Esophagus muscularis mucosa (tissue), 4 donors: ENCODE measurements at regions not wholly inside any gene's neighbourhood (a gene's known extent, or its start where the extent isn't known, plus 50 kb on each side); places are given as distances from the start of the nearest gene placed in this dataset.

Source experiments
- DNase-seq: peaks from one replicate; pipeline ENCODE4 v3.0.0-alpha.2; 2017; ENCODE audit errors: extremely low spot score
- H3K27ac ChIP-seq, 4 donors: fragments of 200-600 bp; sonication (generic); replicated peaks in 1 of 4; 1 replicate in 3 of 4; 2 replicates in 1 of 4; pipeline ENCODE4 v1.5.1; 2016 to 2019; ENCODE audit warnings: mild to moderate bottlenecking in 1 of 4
- H3K27me3 ChIP-seq, 4 donors: fragments of 200-600 bp; sonication (generic); one replicate each; pipeline versions ENCODE4 v1.5.1 to v1.6.0; 2016 to 2019
- H3K36me3 ChIP-seq, 4 donors: fragments of 200-600 bp; sonication (generic); one replicate each; pipeline ENCODE4 v1.5.1; 2016 to 2019
- H3K4me1 ChIP-seq, 4 donors: fragments of 200-600 bp; sonication (generic); one replicate each; pipeline ENCODE4 v1.5.1; 2016 to 2019
- H3K4me3 ChIP-seq, 4 donors: fragments of 200-600 bp; sonication (generic); 1 replicate in 2 of 4; 2 replicates in 2 of 4; pipeline ENCODE4 v1.5.1; 2016 to 2019; ENCODE audit warnings: mild to moderate bottlenecking in 4 of 4, moderate library complexity in 1 of 4
- H3K9me3 ChIP-seq, 4 donors: fragments of 200-600 bp; sonication (generic); 1 replicate in 3 of 4; 2 replicates in 1 of 4; pipeline ENCODE4 v1.5.1; 2016 to 2019
- CTCF ChIP-seq, 3 experiments: fragments of 200-600 bp in 2 of 3; fragments of 450-650 bp in 1 of 3; sonication (generic) in 2 of 3; IDR thresholded peaks; one replicate each; pipeline ENCODE4 v1.5.1; 2017 to 2019; ENCODE audit warnings: antibody characterized with exemption in 3 of 3, mild to moderate bottlenecking in 2 of 3, moderate library complexity in 1 of 3
- EP300 ChIP-seq: sonication (generic); formaldehyde crosslinking; IDR thresholded peaks from one replicate; pipeline ENCODE4 v1.6.1; 2017; ENCODE audit warnings: antibody characterized with exemption
- POLR2A ChIP-seq: fragments of 450-650 bp; IDR thresholded peaks from one replicate; pipeline ENCODE4 v1.6.1; 2017; ENCODE audit warnings: antibody characterized with exemption, moderate library complexity, mild to moderate bottlenecking, low read depth
- POLR2AphosphoS5 ChIP-seq, 2 donors: sonication (generic); formaldehyde crosslinking; IDR thresholded peaks; one replicate each; pipeline ENCODE4 v1.6.1; 2017; ENCODE audit warnings: antibody characterized with exemption in 2 of 2
- WGBS: methylation state at CpG from one replicate; pipeline ENCODE4 v1.1.5; 2018; 5-methylcytosine and 5-hydroxymethylcytosine counted together
- intact Hi-C: fragments of 100-400 bp; cut with DNase I; formaldehyde crosslinking; loops from one replicate; pipeline ENCODE4 v1.15.1; 2023

- TF ChIP-seq POLR2A (no peak), CTCF (IDR thresholded peaks at IDR 0.05) (no peak), EP300 (no peak), POLR2AphosphoS5 (IDR thresholded peaks at IDR 0.05) (no peak)
- Histone ChIP-seq H3K9me3 (no peaks in the 10 kb centered on the region), H3K27ac (no peak overlapping the region), H3K27me3 (no peaks in the 10 kb centered on the region), H3K4me1 (peaks cover 0 to 12% (median 9%) of the 10 kb centered on the region in 4 donors), H3K36me3 (no peaks in the 10 kb centered on the region), H3K4me3 (no peak overlapping the region)
- 85% methylated on average over 5 of the region's 5 CpGs for WGBS
- intact Hi-C loops: no loop called here
- DNase-seq: no peak
Observed at GRCh38 chr10:44766631-44767030, 144.5 kb upstream of the TMEM72 start.

- H3K36me3 ChIP-seq: no peaks in the 10 kb centered on the region
- H3K27me3 ChIP-seq: no peaks in the 10 kb centered on the region
- DNase-seq: peak; percentile 68
- H3K27ac ChIP-seq: no peak overlapping the region
- no peaks in the 10 kb centered on the region for H3K9me3 ChIP-seq
- 83% methylated on average over 1 of the region's 1 CpG for WGBS
- intact Hi-C loops: no loop called here
- peaks cover 0 to 12% (median 9%) of the 10 kb centered on the region in 4 donors for H3K4me1 ChIP-seq
- no peak overlapping the region for H3K4me3 ChIP-seq
- no peak for TF ChIP-seq POLR2A
- no peak for TF ChIP-seq POLR2AphosphoS5 (IDR thresholded peaks at IDR 0.05)
- no peak for TF ChIP-seq CTCF (IDR thresholded peaks at IDR 0.05)
- no peak for TF ChIP-seq EP300
Observed at GRCh38 chr10:44769450-44769849, 141.7 kb upstream of the TMEM72 start.

- intact Hi-C loops: no loop called here
- Histone ChIP-seq H3K4me3 (no peak overlapping the region), H3K27ac (no peak overlapping the region), H3K27me3 (no peaks in the 10 kb centered on the region), H3K36me3 (no peaks in the 10 kb centered on the region), H3K9me3 (no peaks in the 10 kb centered on the region), H3K4me1 (peaks cover 0 to 12% (median 10%) of the 10 kb centered on the region in 4 donors)
- 78% methylated on average over 2 of the region's 2 CpGs for WGBS
- DNase-seq: peak; percentile 10
- TF ChIP-seq POLR2AphosphoS5 (IDR thresholded peaks at IDR 0.05): no peak
- no peak for TF ChIP-seq CTCF (IDR thresholded peaks at IDR 0.05)
- no peak for TF ChIP-seq POLR2A
- TF ChIP-seq EP300: no peak
Observed at GRCh38 chr10:44771233-44771995, 139.7 kb upstream of the TMEM72 start.

GRCh38 chr10:44773565-44773964, 137.6 kb upstream of the TMEM72 start:
- H3K4me3 ChIP-seq: no peak overlapping the region
- no peaks in the 10 kb centered on the region for H3K36me3 ChIP-seq
- no peaks in the 10 kb centered on the region for H3K9me3 ChIP-seq
- WGBS: over 99% methylated on average over 14 of the region's 19 CpGs
- H3K27me3 ChIP-seq: no peaks in the 10 kb centered on the region
- DNase-seq: peak; percentile 75
- intact Hi-C loops: no loop called here
- no peak for TF ChIP-seq POLR2A
- no peak for TF ChIP-seq CTCF (IDR thresholded peaks at IDR 0.05)
- no peak for TF ChIP-seq EP300
- no peak for TF ChIP-seq POLR2AphosphoS5 (IDR thresholded peaks at IDR 0.05)
- peaks cover 0 to 13% (median 11%) of the 10 kb centered on the region in 4 donors for H3K4me1 ChIP-seq
- H3K27ac ChIP-seq: no peak overlapping the region
